C4-2B (cell line): ENCODE measurements at regions not wholly inside any gene's neighbourhood (a gene's known extent, or its start where the extent isn't known, plus 50 kb on each side); places are given as distances from the start of the nearest gene placed in this dataset.

Source experiments
- ZFX ChIP-seq: fragments of 450-650 bp; IDR thresholded peaks from 2 replicates; pipeline ENCODE4 v1.6.1; 2017
- TF ChIP-seq, protein P1 (sequence below): fragments of 450-650 bp; conservative IDR thresholded peaks from 2 replicates; pipeline ENCODE4 v1.5.1; 2017; ENCODE audit warnings: mild to moderate bottlenecking

DNA sequence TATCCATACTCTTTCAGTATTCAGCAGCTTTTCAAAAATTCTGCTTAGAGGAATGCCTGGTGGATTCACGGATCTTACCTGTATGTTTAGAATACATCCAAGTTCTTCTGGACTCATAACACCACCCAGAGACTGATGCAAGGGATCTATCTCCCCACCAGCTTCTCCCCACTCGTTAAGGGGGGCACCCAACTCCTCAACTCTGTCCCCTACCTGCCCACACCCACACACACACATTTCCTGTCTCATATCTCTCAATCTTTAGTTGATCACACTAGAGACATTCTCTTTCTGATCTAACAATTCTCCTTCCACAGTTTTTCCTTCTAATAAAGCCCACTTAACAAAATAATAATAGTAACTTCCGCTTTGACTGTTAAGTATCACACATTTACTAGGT is 110.1 kb downstream of the DLEU7 start:
- TF ChIP-seq, protein P1, sequence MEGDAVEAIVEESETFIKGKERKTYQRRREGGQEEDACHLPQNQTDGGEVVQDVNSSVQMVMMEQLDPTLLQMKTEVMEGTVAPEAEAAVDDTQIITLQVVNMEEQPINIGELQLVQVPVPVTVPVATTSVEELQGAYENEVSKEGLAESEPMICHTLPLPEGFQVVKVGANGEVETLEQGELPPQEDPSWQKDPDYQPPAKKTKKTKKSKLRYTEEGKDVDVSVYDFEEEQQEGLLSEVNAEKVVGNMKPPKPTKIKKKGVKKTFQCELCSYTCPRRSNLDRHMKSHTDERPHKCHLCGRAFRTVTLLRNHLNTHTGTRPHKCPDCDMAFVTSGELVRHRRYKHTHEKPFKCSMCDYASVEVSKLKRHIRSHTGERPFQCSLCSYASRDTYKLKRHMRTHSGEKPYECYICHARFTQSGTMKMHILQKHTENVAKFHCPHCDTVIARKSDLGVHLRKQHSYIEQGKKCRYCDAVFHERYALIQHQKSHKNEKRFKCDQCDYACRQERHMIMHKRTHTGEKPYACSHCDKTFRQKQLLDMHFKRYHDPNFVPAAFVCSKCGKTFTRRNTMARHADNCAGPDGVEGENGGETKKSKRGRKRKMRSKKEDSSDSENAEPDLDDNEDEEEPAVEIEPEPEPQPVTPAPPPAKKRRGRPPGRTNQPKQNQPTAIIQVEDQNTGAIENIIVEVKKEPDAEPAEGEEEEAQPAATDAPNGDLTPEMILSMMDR, result no peak
- no peak for TF ChIP-seq ZFX
